GM21367 (cell line): ENCODE measurements at regions not wholly inside any gene's neighbourhood (a gene's known extent, or its start where the extent isn't known, plus 50 kb on each side); places are given as distances from the start of the nearest gene placed in this dataset.

Experiments
- ATAC-seq: cut with Tn5 transposase; IDR thresholded peaks from one replicate; pipeline ENCODE4 v1.9.1; 2021; ENCODE audit not compliant: unreplicated experiment

GRCh38 chr13:78341032-78341431, 262.3 kb downstream of the POU4F1 start:
- peak; percentile 90 for ATAC-seq

- ATAC-seq: no peak
Observed at GRCh38 chr13:78339927-78340326, 263.4 kb downstream of the POU4F1 start.

GRCh38 chr13:78334059-78334458, 269.3 kb downstream of the POU4F1 start:
- ATAC-seq: no peak

GRCh38 chr13:78326633-78327032, 276.7 kb downstream of the POU4F1 start:
- no peak for ATAC-seq

- ATAC-seq: no peak
Observed at GRCh38 chr13:78325585-78325984, 277.8 kb downstream of the POU4F1 start.

- ATAC-seq: no peak
Observed at GRCh38 chr13:78323848-78324247, 279.5 kb downstream of the POU4F1 start.

- no peak for ATAC-seq
Observed at GRCh38 chr13:78323040-78323439, 280.3 kb downstream of the POU4F1 start.

- no peak for ATAC-seq
Observed at GRCh38 chr13:78319101-78319627, 284.2 kb downstream of the POU4F1 start.

- no peak for ATAC-seq
Observed at GRCh38 chr13:78317030-78317429, 286.3 kb downstream of the POU4F1 start.

GRCh38 chr13:78309497-78310180, 293.7 kb downstream of the POU4F1 start:
- peak; percentile 73 for ATAC-seq

- no peak for ATAC-seq
Observed at GRCh38 chr13:78306519-78307206, 296.7 kb downstream of the POU4F1 start.

GRCh38 chr13:78305171-78305570, 298.2 kb downstream of the POU4F1 start:
- no peak for ATAC-seq

GRCh38 chr13:78299832-78300623, 303.3 kb downstream of the POU4F1 start:
- peak; percentile 75 for ATAC-seq

GRCh38 chr13:78298657-78299056, 304.7 kb downstream of the POU4F1 start:
- no peak for ATAC-seq

GRCh38 chr13:78286748-78287147, 316.6 kb downstream of the POU4F1 start:
- ATAC-seq: no peak

GRCh38 chr13:78265098-78265497, 338.3 kb downstream of the POU4F1 start:
- ATAC-seq: no peak

- no peak for ATAC-seq
Observed at GRCh38 chr13:78258304-78258703, 339.7 kb upstream of the EDNRB start.

GRCh38 chr13:78256484-78256883, 337.9 kb upstream of the EDNRB start:
- no peak for ATAC-seq

- no peak for ATAC-seq
Observed at GRCh38 chr13:78254113-78254512, 335.5 kb upstream of the EDNRB start.

GRCh38 chr13:78247362-78247761, 328.7 kb upstream of the EDNRB start:
- no peak for ATAC-seq

- peak; percentile 61 for ATAC-seq
Observed at GRCh38 chr13:78241278-78241919, 322.8 kb upstream of the EDNRB start.
